Loucy (cell line): ENCODE measurements at regions not wholly inside any gene's neighbourhood (a gene's known extent, or its start where the extent isn't known, plus 50 kb on each side); places are given as distances from the start of the nearest gene placed in this dataset.

ENCODE experiments used
- EZH2phosphoT487 ChIP-seq: fragments of 200-600 bp; IDR thresholded peaks from 2 replicates; pipeline ENCODE4 v1.6.1; 2018; ENCODE audit warnings: antibody characterized with exemption, mild to moderate bottlenecking, moderate library complexity, borderline replicate concordance
- TF ChIP-seq, protein P1 (sequence below): fragments of 200-600 bp; sonication (generic); conservative IDR thresholded peaks from 2 replicates; pipeline ENCODE4 v1.5.1; 2014; ENCODE audit warnings: mild to moderate bottlenecking, antibody characterized with exemption, low read length

DNA sequence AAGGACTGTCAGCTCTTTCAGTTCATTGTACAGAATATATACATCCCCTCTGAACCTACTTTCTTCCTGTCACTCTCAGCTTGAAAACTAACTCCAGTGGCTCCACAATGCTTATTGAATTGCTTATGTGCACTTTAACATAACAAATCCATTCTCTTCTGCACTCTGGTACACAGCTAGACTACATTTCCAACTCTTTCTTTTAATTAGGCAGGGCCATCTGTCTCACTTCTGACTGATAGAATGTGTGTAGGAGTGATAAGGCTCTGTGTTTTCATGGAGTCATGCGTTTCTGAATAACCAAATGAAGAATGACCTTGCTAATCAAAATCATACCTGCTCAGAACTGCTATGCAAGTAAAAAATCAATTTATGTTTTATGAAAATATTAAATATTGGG lies 278.5 kb upstream of the CCDC179 start:
- TF ChIP-seq EZH2phosphoT487: no peak
- TF ChIP-seq, protein P1, sequence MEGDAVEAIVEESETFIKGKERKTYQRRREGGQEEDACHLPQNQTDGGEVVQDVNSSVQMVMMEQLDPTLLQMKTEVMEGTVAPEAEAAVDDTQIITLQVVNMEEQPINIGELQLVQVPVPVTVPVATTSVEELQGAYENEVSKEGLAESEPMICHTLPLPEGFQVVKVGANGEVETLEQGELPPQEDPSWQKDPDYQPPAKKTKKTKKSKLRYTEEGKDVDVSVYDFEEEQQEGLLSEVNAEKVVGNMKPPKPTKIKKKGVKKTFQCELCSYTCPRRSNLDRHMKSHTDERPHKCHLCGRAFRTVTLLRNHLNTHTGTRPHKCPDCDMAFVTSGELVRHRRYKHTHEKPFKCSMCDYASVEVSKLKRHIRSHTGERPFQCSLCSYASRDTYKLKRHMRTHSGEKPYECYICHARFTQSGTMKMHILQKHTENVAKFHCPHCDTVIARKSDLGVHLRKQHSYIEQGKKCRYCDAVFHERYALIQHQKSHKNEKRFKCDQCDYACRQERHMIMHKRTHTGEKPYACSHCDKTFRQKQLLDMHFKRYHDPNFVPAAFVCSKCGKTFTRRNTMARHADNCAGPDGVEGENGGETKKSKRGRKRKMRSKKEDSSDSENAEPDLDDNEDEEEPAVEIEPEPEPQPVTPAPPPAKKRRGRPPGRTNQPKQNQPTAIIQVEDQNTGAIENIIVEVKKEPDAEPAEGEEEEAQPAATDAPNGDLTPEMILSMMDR: no peak
